ENCODE measurements at regions not wholly inside any gene's neighbourhood (a gene's known extent, or its start where the extent isn't known, plus 50 kb on each side); places are given as distances from the start of the nearest gene placed in this dataset.

- no peak for DNase-seq (ENCODE audit: low read depth in 1 of 2, low spot score in 2 of 2)
- H3K79me2 ChIP-seq (ENCODE audit: control insufficient read depth in 1 of 2, insufficient read depth in 2 of 2, low read length in 2 of 2), result no peaks in the 10 kb centered on the region
- H2BK5ac ChIP-seq (ENCODE audit: low read depth, low read length), result no peak overlapping the region
- no peak for FAIRE-seq
- H3K36me3 ChIP-seq (ENCODE audit: control insufficient read depth in 2 of 4, insufficient read depth in 4 of 4, low read length in 3 of 4), result no peaks in the 10 kb centered on the region
- H3K27ac ChIP-seq (ENCODE audit: low read depth, low read length), result no peak overlapping the region
- H3K4me3 ChIP-seq (ENCODE audit: extremely low read depth in 1 of 4, insufficient read depth in 2 of 4, low read depth in 3 of 4, low read length in 4 of 4), result no peak overlapping the region
- no peak overlapping the region for H4K8ac ChIP-seq (ENCODE audit: extremely low read depth, insufficient read depth, low read length)
- ChIA-PET CTCF (ENCODE audit: partially characterized antibody) (interaction anchor here (0.7 kb wide), 1 partner anchor 45 kb away, joined by 3 read pairs; no protein-coding TSS in a partner anchor), POLR2A (ENCODE audit: partially characterized antibody) (no interaction called here)
- peaks cover 0 to 3% of the 10 kb centered on the region in 2 experiments for H4K20me1 ChIP-seq (replicated peaks in 1 of 2; ENCODE audit: control insufficient read depth in 1 of 2, insufficient read depth in 2 of 2, low read length in 2 of 2)
- H2BK20ac ChIP-seq (ENCODE audit: low read length), result no peak overlapping the region
- H3K4me1 ChIP-seq (replicated peaks in 1 of 4; ENCODE audit: control insufficient read depth in 3 of 4, insufficient read depth in 4 of 4, low read length in 3 of 4), result peaks cover 3 to 14% (median 4%) of the 10 kb centered on the region in 4 experiments; a peak in 6 of 7 replicates
- WGBS, 2 experiments (ENCODE audit: extremely low coverage in 1 of 2, insufficient coverage in 1 of 2, insufficient read length in 1 of 2, insufficient replicate concordance in 2 of 2, low coverage in 1 of 2, low lambda C conversion rate in 2 of 2, missing lambda C conversion rate in 1 of 2), result 82% methylated on average over 8 of the region's 8 CpGs; no CpG with 5 or more reads in 1 of the 2 experiments
- no peaks in the 10 kb centered on the region for H3K23me2 ChIP-seq (ENCODE audit: low read depth, low read length)
- no peak overlapping the region for H2AFZ ChIP-seq (ENCODE audit: low read length)
- H3K27me3 ChIP-seq (replicated peaks in 1 of 4; ENCODE audit: control insufficient read depth in 3 of 4, extremely low read depth in 1 of 4, insufficient read depth in 3 of 4, low read length in 3 of 4), result peaks cover 0 to 6% (median 4%) of the 10 kb centered on the region in 4 experiments; a peak in 4 of 7 replicates
- H3K79me1 ChIP-seq (ENCODE audit: low read depth, low read length), result no peaks in the 10 kb centered on the region; the same call in 1 of the 2 replicates
- H2BK15ac ChIP-seq (ENCODE audit: low read length), result no peak overlapping the region
- H4K5ac ChIP-seq (ENCODE audit: insufficient read length, low read depth, low read length), result no peak overlapping the region
- no peak overlapping the region for H3K9ac ChIP-seq (replicated peaks in 1 of 4; ENCODE audit: extremely low read depth in 1 of 4, low read depth in 3 of 4, low read length in 3 of 4)
- no peak overlapping the region for H3K4me2 ChIP-seq (ENCODE audit: insufficient read depth in 1 of 2, low read depth in 2 of 2, low read length in 2 of 2)
- no peak overlapping the region for H2BK120ac ChIP-seq (replicated peaks; ENCODE audit: low read depth, low read length)
- no peak overlapping the region for H4K91ac ChIP-seq (replicated peaks; ENCODE audit: insufficient read length, low read length)
- H3K14ac ChIP-seq (ENCODE audit: insufficient read length), result no peak overlapping the region
- no peak overlapping the region for H3K4ac ChIP-seq (replicated peaks; ENCODE audit: insufficient read length, low read depth, low read length)
- no peak overlapping the region for H2BK12ac ChIP-seq (ENCODE audit: low read depth, low read length)
- no peak overlapping the region for H2AK5ac ChIP-seq (ENCODE audit: low read depth, low read length)
- no peak overlapping the region for H3K56ac ChIP-seq (replicated peaks; ENCODE audit: insufficient read length, low read depth, low read length)
- no peak overlapping the region for H3K23ac ChIP-seq (ENCODE audit: insufficient read length)
- H3K9me3 ChIP-seq (ENCODE audit: insufficient read depth in 2 of 2, low read depth in 1 of 2, low read length in 1 of 2), result no peaks in the 10 kb centered on the region; a peak in 2 of 4 replicates
- H3K18ac ChIP-seq (ENCODE audit: extremely low read depth, low read length), result no peak overlapping the region
- TF ChIP-seq CTCF (IDR thresholded peaks at IDR 0.05; ENCODE audit: control extremely low read depth in 1 of 3, insufficient read depth in 1 of 3, low read depth in 1 of 3, low read length in 3 of 3) (no peak), JUND (IDR thresholded peaks at IDR 0.05; ENCODE audit: low read length) (no peak), POU5F1 (IDR thresholded peaks at IDR 0.05; ENCODE audit: low read depth, low read length) (no peak), CREB1 (IDR thresholded peaks at IDR 0.05) (no peak), CHD2 (IDR thresholded peaks at IDR 0.05; ENCODE audit: low read length) (no peak), PHF8 (conservative IDR thresholded peaks at IDR 0.05; ENCODE audit: low read depth, low read length) (no peak), SP1 (IDR thresholded peaks at IDR 0.05; ENCODE audit: low read depth, low read length) (no peak), POLR2AphosphoS5 (IDR thresholded peaks at IDR 0.05; ENCODE audit: low read depth, low read length) (no peak), ASH2L (IDR thresholded peaks at IDR 0.05; ENCODE audit: low read length) (no peak), TBP (IDR thresholded peaks at IDR 0.05; ENCODE audit: low read depth, low read length) (no peak), E2F6 (IDR thresholded peaks at IDR 0.05) (no peak), CEBPB (IDR thresholded peaks at IDR 0.05; ENCODE audit: low read depth, low read length) (no peak), GABPA (IDR thresholded peaks at IDR 0.05; ENCODE audit: borderline replicate concordance, insufficient read depth, low read length) (no peak)
Measured at GRCh38 chr12:130083734-130084133, 78.5 kb upstream of the FZD10 start.

All from H1 (cell line).